Cardiac muscle cell (in vitro differentiated cells and primary cell): ENCODE measurements at regions not wholly inside any gene's neighbourhood (a gene's known extent, or its start where the extent isn't known, plus 50 kb on each side); places are given as distances from the start of the nearest gene placed in this dataset.

ENCODE experiments used
- DNase-seq, 2 donors: peaks; one replicate each; pipeline versions ENCODE4 v3.0.0 to v3.0.0-alpha.2; 2010 to 2017; ENCODE audit warnings: low read depth in 1 of 2, low spot score in 1 of 2
- H3K27ac ChIP-seq: fragments of 200-600 bp; sonication (generic); 2 replicates; pipeline ENCODE4 v1.5.1; 2016
- H3K27me3 ChIP-seq: fragments of 200-600 bp; sonication (generic); 2 replicates; pipeline ENCODE4 v1.6.0; 2016; ENCODE audit warnings: control low read depth
- H3K36me3 ChIP-seq: fragments of 200-600 bp; sonication (generic); 2 replicates; pipeline ENCODE4 v1.5.1; 2016; ENCODE audit warnings: control low read depth
- H3K4me1 ChIP-seq: fragments of 200-600 bp; sonication (generic); 2 replicates; pipeline ENCODE4 v1.8.1; 2017; ENCODE audit warnings: low read depth, mild to moderate bottlenecking, mixed run types
- H3K4me3 ChIP-seq: fragments of 200-600 bp; sonication (generic); 2 replicates; pipeline ENCODE4 v1.5.1; 2016; ENCODE audit warnings: mild to moderate bottlenecking
- H3K9me3 ChIP-seq: fragments of 200-600 bp; sonication (generic); 2 replicates; pipeline ENCODE4 v1.5.1; 2017; ENCODE audit warnings: low read depth, mild to moderate bottlenecking, control low read depth
- TF ChIP-seq, protein P1 (sequence below): IDR thresholded peaks from 2 replicates; pipeline ENCODE4 v1.5.1; 2012; ENCODE audit warnings: low read depth, mild to moderate bottlenecking, low read length

DNA sequence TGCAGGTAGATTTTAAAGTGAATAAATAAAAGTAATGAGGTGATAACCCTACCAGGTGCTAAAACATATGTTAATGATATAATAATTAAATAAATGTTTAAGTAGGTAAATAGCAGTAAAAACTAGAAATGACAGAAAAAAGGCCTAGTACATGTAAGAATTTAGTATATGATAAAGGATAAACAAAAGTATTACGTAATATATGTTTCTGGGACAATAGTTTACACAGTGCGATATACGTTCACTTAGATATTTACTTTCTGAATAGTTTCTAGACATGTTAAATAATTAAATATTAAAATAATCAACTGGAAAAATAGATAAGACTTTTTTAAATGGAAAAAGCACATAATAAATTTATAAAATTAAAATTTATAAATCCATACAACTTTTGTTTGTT, 340.9 kb downstream of the LIG4 start:
- no peaks in the 10 kb centered on the region for H3K36me3 ChIP-seq
- H3K9me3 ChIP-seq = no peaks in the 10 kb centered on the region
- DNase-seq = no peak
- H3K27me3 ChIP-seq = peaks cover 12% of the 10 kb centered on the region
- H3K4me3 ChIP-seq = no peak overlapping the region
- no peak overlapping the region for H3K27ac ChIP-seq
- TF ChIP-seq, protein P1, sequence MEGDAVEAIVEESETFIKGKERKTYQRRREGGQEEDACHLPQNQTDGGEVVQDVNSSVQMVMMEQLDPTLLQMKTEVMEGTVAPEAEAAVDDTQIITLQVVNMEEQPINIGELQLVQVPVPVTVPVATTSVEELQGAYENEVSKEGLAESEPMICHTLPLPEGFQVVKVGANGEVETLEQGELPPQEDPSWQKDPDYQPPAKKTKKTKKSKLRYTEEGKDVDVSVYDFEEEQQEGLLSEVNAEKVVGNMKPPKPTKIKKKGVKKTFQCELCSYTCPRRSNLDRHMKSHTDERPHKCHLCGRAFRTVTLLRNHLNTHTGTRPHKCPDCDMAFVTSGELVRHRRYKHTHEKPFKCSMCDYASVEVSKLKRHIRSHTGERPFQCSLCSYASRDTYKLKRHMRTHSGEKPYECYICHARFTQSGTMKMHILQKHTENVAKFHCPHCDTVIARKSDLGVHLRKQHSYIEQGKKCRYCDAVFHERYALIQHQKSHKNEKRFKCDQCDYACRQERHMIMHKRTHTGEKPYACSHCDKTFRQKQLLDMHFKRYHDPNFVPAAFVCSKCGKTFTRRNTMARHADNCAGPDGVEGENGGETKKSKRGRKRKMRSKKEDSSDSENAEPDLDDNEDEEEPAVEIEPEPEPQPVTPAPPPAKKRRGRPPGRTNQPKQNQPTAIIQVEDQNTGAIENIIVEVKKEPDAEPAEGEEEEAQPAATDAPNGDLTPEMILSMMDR = no peak
- no peaks in the 10 kb centered on the region for H3K4me1 ChIP-seq

DNA sequence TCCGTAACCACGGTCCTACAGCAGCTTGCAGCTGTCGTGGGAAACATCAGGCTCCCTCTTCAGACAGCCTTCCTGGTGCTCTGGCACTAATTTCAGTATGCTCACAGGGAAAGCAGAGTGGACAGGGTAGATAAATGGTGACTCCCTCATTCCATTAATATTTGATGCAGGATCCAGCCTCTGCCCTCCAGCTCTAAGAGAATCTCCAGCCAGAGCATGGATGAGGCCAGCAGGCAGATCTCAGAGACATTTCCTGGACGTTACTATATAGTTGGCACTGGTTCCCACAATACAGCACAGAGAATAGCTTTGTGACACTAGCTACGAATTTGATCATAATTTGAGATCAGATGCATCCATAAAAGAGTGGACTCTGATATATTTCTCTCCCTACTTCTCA, 341.4 kb downstream of the LIG4 start:
- no peaks in the 10 kb centered on the region for H3K36me3 ChIP-seq
- no peaks in the 10 kb centered on the region for H3K4me1 ChIP-seq
- no peak overlapping the region for H3K4me3 ChIP-seq
- H3K27ac ChIP-seq = no peak overlapping the region
- DNase-seq = peak in 1 of 2 donors; percentile 10
- no peaks in the 10 kb centered on the region for H3K9me3 ChIP-seq
- TF ChIP-seq, protein P1 = no peak
- H3K27me3 ChIP-seq = peaks cover 17% of the 10 kb centered on the region

DNA sequence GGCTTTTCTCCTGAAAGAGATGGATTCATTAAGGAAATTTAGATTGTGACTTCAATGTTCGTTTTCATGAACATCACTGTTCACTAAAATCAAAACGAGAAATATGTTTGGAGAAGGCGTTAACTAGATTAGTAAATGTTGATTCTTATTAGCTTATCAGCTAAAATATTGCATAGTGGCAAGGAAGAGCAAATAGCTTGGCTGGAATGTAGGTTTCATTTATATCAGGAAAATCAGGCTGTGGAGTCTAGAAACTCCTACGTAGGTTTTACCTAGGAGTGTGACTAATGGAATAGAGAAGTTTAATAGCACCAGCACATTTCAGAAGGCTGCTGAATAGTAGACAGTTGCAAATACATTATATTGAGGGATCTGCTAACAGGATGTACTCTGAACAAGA, 344.9 kb downstream of the LIG4 start:
- Histone ChIP-seq H3K27ac (no peak overlapping the region), H3K4me3 (no peak overlapping the region), H3K4me1 (no peaks in the 10 kb centered on the region), H3K27me3 (peaks cover 39% of the 10 kb centered on the region), H3K36me3 (no peaks in the 10 kb centered on the region), H3K9me3 (no peaks in the 10 kb centered on the region)
- DNase-seq = no peak
- TF ChIP-seq, protein P1 = no peak

DNA sequence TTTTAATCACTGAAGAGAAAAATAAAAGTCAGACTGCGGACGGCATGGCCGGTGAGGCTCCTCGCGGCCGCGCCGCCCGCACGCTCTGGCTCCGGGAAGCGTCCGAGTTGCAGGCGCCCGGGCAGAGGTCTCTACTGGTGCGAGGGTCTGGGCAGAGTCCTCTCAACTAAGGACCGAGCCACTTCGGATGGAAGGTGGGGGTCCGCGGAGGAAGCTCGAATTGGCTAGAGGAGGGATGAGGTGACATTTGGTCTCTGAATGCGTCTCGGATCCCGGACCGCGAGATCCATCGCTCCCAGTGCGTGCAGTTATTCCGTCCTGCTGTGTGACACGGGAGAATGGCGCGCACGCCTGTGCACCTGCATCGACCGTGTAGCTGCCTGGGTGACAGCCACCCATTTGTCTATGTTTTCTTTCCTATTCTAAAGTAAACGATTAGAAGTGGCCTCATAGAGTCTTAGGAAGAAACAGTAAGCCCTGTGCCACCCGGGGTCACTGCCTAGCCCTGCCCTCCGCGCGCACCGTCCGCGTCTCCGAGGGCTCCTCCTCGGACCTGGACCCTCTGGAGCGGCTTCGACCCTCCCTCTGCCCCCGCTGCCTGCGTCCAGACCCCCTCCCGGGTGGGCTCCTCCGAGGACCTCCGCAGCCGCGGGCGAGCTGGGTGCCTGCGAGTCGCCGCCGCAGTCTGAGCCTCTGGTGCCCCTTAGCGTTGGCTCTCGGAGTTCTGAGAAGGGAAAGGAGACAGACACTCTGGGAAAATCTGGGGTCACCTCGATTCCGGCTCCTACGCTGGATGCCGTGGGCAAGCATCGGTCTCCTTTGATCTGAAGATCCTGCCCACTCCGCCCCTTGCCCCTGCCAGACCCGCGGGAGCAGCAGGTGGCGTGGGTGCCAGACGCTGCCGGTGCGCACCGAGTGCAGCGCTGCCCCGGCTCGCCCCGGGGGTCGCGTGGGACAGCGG, 347.4 kb downstream of the LIG4 start:
- peak overlapping the region; percentile 58 for H3K4me3 ChIP-seq
- H3K9me3 ChIP-seq = no peaks in the 10 kb centered on the region
- TF ChIP-seq, protein P1 = peak; percentile 59
- peak; percentile 52 to 70 for DNase-seq
- H3K27me3 ChIP-seq = peaks cover 48% of the 10 kb centered on the region
- H3K4me1 ChIP-seq = no peaks in the 10 kb centered on the region
- H3K36me3 ChIP-seq = no peaks in the 10 kb centered on the region
- H3K27ac ChIP-seq = no peak overlapping the region

DNA sequence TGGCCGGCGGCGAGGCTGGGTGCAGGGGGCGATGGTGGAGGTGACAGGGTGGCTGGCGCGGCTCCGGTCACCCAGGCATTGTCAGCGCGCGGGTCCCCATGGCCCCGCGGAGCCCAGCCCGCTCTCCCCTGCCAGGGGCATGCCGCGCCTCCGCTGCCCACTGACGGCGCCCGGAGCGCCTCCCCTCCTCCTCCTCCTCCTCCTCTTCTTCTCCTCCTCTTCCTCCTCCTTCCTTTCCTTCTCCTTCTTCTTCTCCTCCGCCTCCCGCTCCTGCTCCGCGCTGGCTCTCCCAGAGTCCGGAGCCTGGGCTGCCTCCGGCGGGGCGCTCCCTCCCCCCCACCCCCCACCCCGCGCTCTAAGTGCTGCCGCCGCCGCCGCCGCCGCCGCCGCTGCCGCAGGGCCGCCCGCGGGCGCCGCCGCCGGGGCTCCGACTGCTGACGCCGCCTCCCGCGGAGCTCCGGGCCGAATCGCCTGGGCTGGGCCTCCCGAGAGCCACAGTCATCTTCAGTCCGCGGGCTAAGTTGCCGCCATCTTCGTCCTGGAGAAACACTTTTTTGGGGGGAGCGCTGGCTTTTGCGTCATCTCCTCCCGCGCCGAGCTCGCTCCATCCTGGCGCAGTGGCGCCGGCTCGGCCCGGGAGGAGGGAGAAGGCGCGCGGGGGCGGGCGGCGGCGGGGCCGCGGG, 348.3 kb downstream of the LIG4 start:
- peak; percentile 58 to 66 for DNase-seq
- H3K27me3 ChIP-seq = peaks cover 48% of the 10 kb centered on the region
- H3K27ac ChIP-seq = no peak overlapping the region
- peak overlapping the region; percentile 58 for H3K4me3 ChIP-seq
- no peaks in the 10 kb centered on the region for H3K4me1 ChIP-seq
- TF ChIP-seq, protein P1 = no peak
- H3K36me3 ChIP-seq = no peaks in the 10 kb centered on the region
- no peaks in the 10 kb centered on the region for H3K9me3 ChIP-seq
